ENCODE measurements at regions not wholly inside any gene's neighbourhood (a gene's known extent, or its start where the extent isn't known, plus 50 kb on each side); places are given as distances from the start of the nearest gene placed in this dataset.

DNA sequence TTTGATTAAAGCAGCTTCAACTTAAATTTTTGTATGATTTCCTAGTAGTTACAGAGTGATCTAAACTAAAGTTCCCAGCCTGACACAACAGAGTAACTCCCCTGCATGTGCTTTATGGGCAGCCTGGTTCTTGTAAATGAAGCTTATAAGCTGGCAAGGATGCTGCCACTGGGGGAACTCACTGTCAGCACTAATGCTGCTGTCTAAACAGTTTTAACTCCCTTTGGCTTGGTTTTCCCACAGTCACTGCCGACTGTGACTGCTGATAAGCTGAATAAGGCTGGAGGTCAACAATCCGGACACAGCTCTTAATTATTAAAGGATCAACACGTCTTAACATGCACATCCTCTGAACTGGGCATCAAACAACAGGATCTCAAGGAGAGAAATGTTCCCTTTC lies 130.1 kb downstream of the OTUD1 start:
- TF ChIP-seq POLR2AphosphoS5 (IDR thresholded peaks at IDR 0.05; ENCODE audit: low read depth, low read length) (no peak), SIN3A (IDR thresholded peaks at IDR 0.05; ENCODE audit: borderline replicate concordance, insufficient read depth, low read length) (no peak), TAF1 (IDR thresholded peaks at IDR 0.05; ENCODE audit: borderline replicate concordance, insufficient read depth, low read length) (no peak)
